ENCODE measurements at regions not wholly inside any gene's neighbourhood (a gene's known extent, or its start where the extent isn't known, plus 50 kb on each side); places are given as distances from the start of the nearest gene placed in this dataset.
"Not testable (repeated sequence)": the region's sequence is repeated elsewhere in the genome, so short reads cannot be mapped to it uniquely, and the experiment has no call there.

- intact Hi-C loops (cut with DNase I; ENCODE audit: low total_unique reads): no loop called here
- no peaks in the 10 kb centered on the region for H3K9me3 ChIP-seq
- no peak overlapping the region for H3K4me3 ChIP-seq
- no peak for TF ChIP-seq POLR2AphosphoS5 (IDR thresholded peaks at IDR 0.05)
- TF ChIP-seq CTCF (IDR thresholded peaks at IDR 0.05): no peak
- TF ChIP-seq POLR2A (IDR thresholded peaks at IDR 0.05): no peak
- no peaks in the 10 kb centered on the region for H3K27me3 ChIP-seq
- no peaks in the 10 kb centered on the region for H3K4me1 ChIP-seq
- H3K36me3 ChIP-seq: no peaks in the 10 kb centered on the region
- no peak overlapping the region for H3K27ac ChIP-seq
- no peak for DNase-seq (ENCODE audit: low spot score in 2 of 2)
These were observed 196.8 kb downstream of the TOX3 start for GRCh38 chr16:52350031-52350642.

GRCh38 chr16:52346709-52347108 is 200.2 kb downstream of the TOX3 start:
- no peak for TF ChIP-seq CTCF (IDR thresholded peaks at IDR 0.05)
- TF ChIP-seq POLR2AphosphoS5 (IDR thresholded peaks at IDR 0.05): no peak
- intact Hi-C loops (cut with DNase I; ENCODE audit: low total_unique reads): no loop called here
- Histone ChIP-seq H3K4me1 (no peaks in the 10 kb centered on the region), H3K36me3 (no peaks in the 10 kb centered on the region), H3K27ac (no peak overlapping the region), H3K27me3 (no peaks in the 10 kb centered on the region), H3K9me3 (no peaks in the 10 kb centered on the region), H3K4me3 (no peak overlapping the region)
- no peak for DNase-seq (ENCODE audit: low spot score in 2 of 2)

GRCh38 chr16:52333673-52334072 is 213.3 kb downstream of the TOX3 start:
- H3K36me3 ChIP-seq; H3K4me3 ChIP-seq; H3K27me3 ChIP-seq; H3K4me1 ChIP-seq; H3K27ac ChIP-seq; H3K9me3 ChIP-seq; DNase-seq (ENCODE audit: low spot score in 2 of 2); intact Hi-C loops (cut with DNase I; ENCODE audit: low total_unique reads): not testable (repeated sequence)

- intact Hi-C loops (cut with DNase I; ENCODE audit: low total_unique reads): no loop called here
- no peak for DNase-seq (ENCODE audit: low spot score in 2 of 2)
- Histone ChIP-seq H3K4me3 (no peak overlapping the region), H3K36me3 (no peaks in the 10 kb centered on the region), H3K27me3 (no peaks in the 10 kb centered on the region), H3K9me3 (no peaks in the 10 kb centered on the region), H3K27ac (no peak overlapping the region), H3K4me1 (no peaks in the 10 kb centered on the region)
- TF ChIP-seq POLR2AphosphoS5 (IDR thresholded peaks at IDR 0.05) (no peak), POLR2A (IDR thresholded peaks at IDR 0.05) (no peak), CTCF (IDR thresholded peaks at IDR 0.05) (no peak)
These were observed 226.0 kb downstream of the TOX3 start for GRCh38 chr16:52320930-52321439.

GRCh38 chr16:52318302-52319009 is 228.5 kb downstream of the TOX3 start:
- no peaks in the 10 kb centered on the region for H3K27me3 ChIP-seq
- no peaks in the 10 kb centered on the region for H3K36me3 ChIP-seq
- H3K27ac ChIP-seq: no peak overlapping the region
- intact Hi-C loops (cut with DNase I; ENCODE audit: low total_unique reads): no loop called here
- H3K9me3 ChIP-seq: no peaks in the 10 kb centered on the region
- H3K4me3 ChIP-seq: no peak overlapping the region
- DNase-seq (ENCODE audit: low spot score in 2 of 2): no peak
- no peaks in the 10 kb centered on the region for H3K4me1 ChIP-seq
- no peak for TF ChIP-seq POLR2AphosphoS5 (IDR thresholded peaks at IDR 0.05)
- no peak for TF ChIP-seq POLR2A (IDR thresholded peaks at IDR 0.05)
- no peak for TF ChIP-seq CTCF (IDR thresholded peaks at IDR 0.05)

Data from breast epithelium (tissue), 4 donors.